IMR-90 (cell line): ENCODE measurements at regions not wholly inside any gene's neighbourhood (a gene's known extent, or its start where the extent isn't known, plus 50 kb on each side); places are given as distances from the start of the nearest gene placed in this dataset.

Source experiments
- BHLHE40 ChIP-seq: fragments of 150-350 bp; IDR thresholded peaks from 2 replicates; pipeline ENCODE4 v1.6.1; 2016; ENCODE audit warnings: mild to moderate bottlenecking, low read depth, low read length
- CEBPB ChIP-seq: IDR thresholded peaks from 2 replicates; pipeline ENCODE4 v1.6.1; 2012; ENCODE audit warnings: low read depth, low read length, improper control_type of control experiment
- CHD1 ChIP-seq: IDR thresholded peaks from 2 replicates; pipeline ENCODE4 v1.6.1; 2012; ENCODE audit warnings: low read depth, low read length, improper control_type of control experiment
- CTCF ChIP-seq: conservative IDR thresholded peaks from 2 replicates; pipeline ENCODE4 v1.5.1; 2012; ENCODE audit warnings: mild to moderate bottlenecking, low read depth, low read length, improper control_type of control experiment
- POLR2A ChIP-seq: IDR thresholded peaks from 2 replicates; pipeline ENCODE4 v1.6.1; 2012; ENCODE audit warnings: mild to moderate bottlenecking, low read depth, low read length
- RCOR1 ChIP-seq: IDR thresholded peaks from 2 replicates; pipeline ENCODE4 v1.6.1; 2012; ENCODE audit warnings: mild to moderate bottlenecking, low read length, improper control_type of control experiment; ENCODE audit not compliant: insufficient replicate concordance
- RFX5 ChIP-seq: IDR thresholded peaks from 2 replicates; pipeline ENCODE4 v1.8.0; 2012; ENCODE audit warnings: low read depth, mild to moderate bottlenecking, low read length, moderate library complexity
- SMC3 ChIP-seq: fragments of 150-350 bp; IDR thresholded peaks from 2 replicates; pipeline ENCODE4 v1.6.1; 2016; ENCODE audit warnings: low read depth, mild to moderate bottlenecking, antibody characterized with exemption, low read length, moderate library complexity
- TF ChIP-seq, protein P1 (sequence below): fragments of 150-350 bp; IDR thresholded peaks from 2 replicates; pipeline ENCODE4 v1.6.1; 2016; ENCODE audit warnings: low read depth, mild to moderate bottlenecking, low read length, moderate library complexity, borderline replicate concordance

- TF ChIP-seq CTCF (no peak), CHD1 (no peak), POLR2A (no peak), SMC3 (no peak), CEBPB (no peak), RFX5 (no peak), RCOR1 (no peak), BHLHE40 (no peak)
- TF ChIP-seq, protein P1, sequence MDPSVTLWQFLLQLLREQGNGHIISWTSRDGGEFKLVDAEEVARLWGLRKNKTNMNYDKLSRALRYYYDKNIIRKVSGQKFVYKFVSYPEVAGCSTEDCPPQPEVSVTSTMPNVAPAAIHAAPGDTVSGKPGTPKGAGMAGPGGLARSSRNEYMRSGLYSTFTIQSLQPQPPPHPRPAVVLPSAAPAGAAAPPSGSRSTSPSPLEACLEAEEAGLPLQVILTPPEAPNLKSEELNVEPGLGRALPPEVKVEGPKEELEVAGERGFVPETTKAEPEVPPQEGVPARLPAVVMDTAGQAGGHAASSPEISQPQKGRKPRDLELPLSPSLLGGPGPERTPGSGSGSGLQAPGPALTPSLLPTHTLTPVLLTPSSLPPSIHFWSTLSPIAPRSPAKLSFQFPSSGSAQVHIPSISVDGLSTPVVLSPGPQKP = no peak
Measured at GRCh38 chr17:11178581-11178980, 62.4 kb upstream of the SHISA6 start.
